CD14-positive monocyte (primary cell): ENCODE measurements at regions not wholly inside any gene's neighbourhood (a gene's known extent, or its start where the extent isn't known, plus 50 kb on each side); places are given as distances from the start of the nearest gene placed in this dataset.

Source experiments
- DNase-seq, 3 donors: peaks; one replicate each; pipeline ENCODE4 v3.0.0-alpha.2; 2011 to 2022
- H2AFZ ChIP-seq: 2 replicates; pipeline ENCODE4 v1.6.0; 2012; ENCODE audit warnings: mild to moderate bottlenecking, low read depth, low read length, inconsistent platforms; ENCODE audit not compliant: insufficient read depth, poor library complexity, severe bottlenecking
- H3K27ac ChIP-seq, 2 donors: 1 replicate in 1 of 2; 2 replicates in 1 of 2; pipeline ENCODE4 v1.5.1; 2012 to 2013; ENCODE audit warnings: low read length in 2 of 2, control low read depth in 1 of 2, inconsistent platforms in 1 of 2, low read depth in 1 of 2, mild to moderate bottlenecking in 1 of 2
- H3K27me3 ChIP-seq, 2 donors: one replicate each; pipeline versions ENCODE4 v1.6.0 to v1.6.1; 2011 to 2013; ENCODE audit warnings: low read length in 2 of 2; ENCODE audit not compliant: control insufficient read depth in 2 of 2, insufficient read depth in 2 of 2
- H3K36me3 ChIP-seq, 2 donors: replicated peaks in 1 of 2; 1 replicate in 1 of 2; 2 replicates in 1 of 2; pipeline versions ENCODE4 v1.5.1 to v1.6.1; 2012 to 2013; ENCODE audit warnings: low read length in 2 of 2, control low read depth in 1 of 2, inconsistent platforms in 1 of 2, mild to moderate bottlenecking in 1 of 2; ENCODE audit not compliant: insufficient read depth in 2 of 2, control insufficient read depth in 1 of 2
- H3K4me1 ChIP-seq, 2 donors: 1 replicate in 1 of 2; 2 replicates in 1 of 2; pipeline versions ENCODE4 v1.5.1 to v1.6.1; 2012 to 2013; ENCODE audit warnings: low read length in 2 of 2, control low read depth in 1 of 2, inconsistent platforms in 1 of 2, mild to moderate bottlenecking in 1 of 2, moderate library complexity in 1 of 2; ENCODE audit not compliant: insufficient read depth in 2 of 2, control insufficient read depth in 1 of 2
- H3K4me2 ChIP-seq: replicated peaks from 2 replicates; pipeline ENCODE3; 2012; ENCODE audit warnings: low read length, moderate library complexity, mild to moderate bottlenecking; ENCODE audit not compliant: poor library complexity, severe bottlenecking; ENCODE audit errors: extremely low read depth
- H3K4me3 ChIP-seq, 3 experiments: fragments of 200-600 bp in 1 of 3; sonication (generic) in 1 of 3; replicated peaks in 1 of 3; 1 replicate in 2 of 3; 2 replicates in 1 of 3; pipeline ENCODE4 v1.5.1; 2011 to 2013; ENCODE audit warnings: low read length in 3 of 3, mild to moderate bottlenecking in 3 of 3, control low read depth in 2 of 3, low read depth in 2 of 3, inconsistent platforms in 1 of 3, moderate library complexity in 1 of 3
- H3K79me2 ChIP-seq: 2 replicates; pipeline ENCODE4 v1.6.0; 2012; ENCODE audit warnings: mild to moderate bottlenecking, control low read depth, inconsistent platforms, low read length, moderate library complexity; ENCODE audit not compliant: insufficient read depth
- H3K9ac ChIP-seq: 2 replicates; pipeline ENCODE4 v1.6.0; 2017; ENCODE audit warnings: low read length, mild to moderate bottlenecking; ENCODE audit not compliant: insufficient read depth, poor library complexity, severe bottlenecking
- H3K9me3 ChIP-seq, 2 donors: replicated peaks in 1 of 2; 1 replicate in 1 of 2; 2 replicates in 1 of 2; pipeline versions ENCODE4 v1.5.1 to v1.6.1; 2012 to 2013; ENCODE audit warnings: low read length in 2 of 2, control low read depth in 1 of 2; ENCODE audit not compliant: control insufficient read depth in 1 of 2, insufficient read depth in 1 of 2
- H4K20me1 ChIP-seq: 2 replicates; pipeline ENCODE4 v1.6.0; 2012; ENCODE audit warnings: mild to moderate bottlenecking, low read length, control low read depth, moderate library complexity; ENCODE audit not compliant: insufficient read depth
- H3K27ac Mint-ChIP-seq, 7 donors: one replicate each; pipeline ENCODE4 v1.8.0; 2020; ENCODE audit warnings: mild to moderate bottlenecking in 7 of 7, mixed read lengths in 7 of 7, moderate library complexity in 6 of 7, inconsistent platforms in 2 of 7
- H3K27me3 Mint-ChIP-seq, 3 donors: one replicate each; pipeline ENCODE4 v1.8.0; 2021 to 2022; ENCODE audit warnings: low read depth in 3 of 3, mild to moderate bottlenecking in 3 of 3, mixed read lengths in 3 of 3, moderate library complexity in 3 of 3, inconsistent platforms in 1 of 3
- H3K36me3 Mint-ChIP-seq, 2 donors: one replicate each; pipeline ENCODE4 v1.8.0; 2020; ENCODE audit warnings: mixed read lengths in 2 of 2, inconsistent platforms in 1 of 2, mild to moderate bottlenecking in 1 of 2
- H3K4me1 Mint-ChIP-seq: one replicate; pipeline ENCODE4 v1.8.0; 2020; ENCODE audit warnings: mild to moderate bottlenecking, mixed read lengths
- H3K4me3 Mint-ChIP-seq, 2 donors: one replicate each; pipeline ENCODE4 v1.8.0; 2020; ENCODE audit warnings: mild to moderate bottlenecking in 2 of 2, mixed read lengths in 2 of 2, moderate library complexity in 1 of 2
- H3K9me3 Mint-ChIP-seq, 7 donors: one replicate each; pipeline ENCODE4 v1.8.0; 2020 to 2022; ENCODE audit warnings: mixed read lengths in 7 of 7, mild to moderate bottlenecking in 6 of 7, moderate library complexity in 6 of 7, inconsistent platforms in 2 of 7
- CTCF ChIP-seq: fragments of 200-600 bp; IDR thresholded peaks from one replicate; pipeline ENCODE4 v1.8.0; 2022; ENCODE audit warnings: antibody characterized with exemption, mild to moderate bottlenecking
- WGBS: methylation state at CpG from one replicate; pipeline ENCODE4 v1.1.5; 2013; ENCODE audit warnings: missing lambda C conversion rate; ENCODE audit not compliant: insufficient coverage; 5-methylcytosine and 5-hydroxymethylcytosine counted together
- intact Hi-C, 2 donors: fragments of 100-400 bp; cut with micrococcal nuclease; formaldehyde crosslinking; loops; one replicate each; pipeline versions ENCODE4 v1.15.0 to v1.15.1; 2023

- no peak overlapping the region for H3K27ac ChIP-seq
- TF ChIP-seq CTCF: no peak
- 100% methylated on average over 2 of the region's 4 CpGs for WGBS
- H3K9me3 ChIP-seq: no peaks in the 10 kb centered on the region
- H3K4me1 ChIP-seq: no peaks in the 10 kb centered on the region
- Mint-ChIP-seq H3K27me3 (peaks cover 0 to 3% (median 0%) of the 10 kb centered on the region in 3 donors), H3K9me3 (peaks cover 0 to 4% (median 0%) of the 10 kb centered on the region in 7 donors), H3K4me1 (no peaks in the 10 kb centered on the region), H3K4me3 (no peak overlapping the region), H3K27ac (no peak overlapping the region), H3K36me3 (no peaks in the 10 kb centered on the region)
- no peaks in the 10 kb centered on the region for H3K79me2 ChIP-seq
- intact Hi-C loops: no loop called here
- H2AFZ ChIP-seq: no peak overlapping the region
- H3K9ac ChIP-seq: no peak overlapping the region
- H4K20me1 ChIP-seq: no peaks in the 10 kb centered on the region
- H3K36me3 ChIP-seq: no peaks in the 10 kb centered on the region
- no peak overlapping the region for H3K4me3 ChIP-seq
- no peaks in the 10 kb centered on the region for H3K27me3 ChIP-seq
- no peak overlapping the region for H3K4me2 ChIP-seq
- DNase-seq: no peak
Observed at GRCh38 chr2:118720866-118721265, 126.6 kb downstream of the EN1 start.

GRCh38 chr2:118718921-118719320, 128.5 kb downstream of the EN1 start:
- DNase-seq: no peak
- H4K20me1 ChIP-seq: no peaks in the 10 kb centered on the region
- peaks cover 0 to 4% (median 0%) of the 10 kb centered on the region in 7 donors for H3K9me3 Mint-ChIP-seq
- H3K4me3 Mint-ChIP-seq: no peak overlapping the region
- H3K36me3 ChIP-seq: no peaks in the 10 kb centered on the region
- no peaks in the 10 kb centered on the region for H3K9me3 ChIP-seq
- no peak overlapping the region for H3K9ac ChIP-seq
- no peaks in the 10 kb centered on the region for H3K27me3 ChIP-seq
- no peak overlapping the region for H3K27ac ChIP-seq
- H3K27me3 Mint-ChIP-seq: peaks cover 0 to 5% (median 3%) of the 10 kb centered on the region in 3 donors
- intact Hi-C loops: no loop called here
- H2AFZ ChIP-seq: no peak overlapping the region
- H3K27ac Mint-ChIP-seq: no peak overlapping the region
- H3K4me1 Mint-ChIP-seq: no peaks in the 10 kb centered on the region
- no peak overlapping the region for H3K4me3 ChIP-seq
- no peak overlapping the region for H3K4me2 ChIP-seq
- no peaks in the 10 kb centered on the region for H3K4me1 ChIP-seq
- H3K36me3 Mint-ChIP-seq: no peaks in the 10 kb centered on the region
- no peaks in the 10 kb centered on the region for H3K79me2 ChIP-seq
- TF ChIP-seq CTCF: no peak
